Retinal pigment epithelial cell (primary cell): ENCODE measurements at regions not wholly inside any gene's neighbourhood (a gene's known extent, or its start where the extent isn't known, plus 50 kb on each side); places are given as distances from the start of the nearest gene placed in this dataset.
"Not testable (repeated sequence)": the region's sequence is repeated elsewhere in the genome, so short reads cannot be mapped to it uniquely, and the experiment has no call there.

Experiments used
- DNase-seq: peaks from one replicate; pipeline ENCODE4 v3.0.0-alpha.2; 2010; ENCODE audit warnings: low read depth
- H3K4me3 ChIP-seq: 2 replicates; pipeline ENCODE4 v1.5.1; 2011; ENCODE audit warnings: mild to moderate bottlenecking, low read length, control low read depth, moderate library complexity
- TF ChIP-seq, protein P1 (sequence below): conservative IDR thresholded peaks from 2 replicates; pipeline ENCODE4 v1.5.1; 2011; ENCODE audit warnings: low read depth, low read length, control low read depth, inconsistent platforms

DNA sequence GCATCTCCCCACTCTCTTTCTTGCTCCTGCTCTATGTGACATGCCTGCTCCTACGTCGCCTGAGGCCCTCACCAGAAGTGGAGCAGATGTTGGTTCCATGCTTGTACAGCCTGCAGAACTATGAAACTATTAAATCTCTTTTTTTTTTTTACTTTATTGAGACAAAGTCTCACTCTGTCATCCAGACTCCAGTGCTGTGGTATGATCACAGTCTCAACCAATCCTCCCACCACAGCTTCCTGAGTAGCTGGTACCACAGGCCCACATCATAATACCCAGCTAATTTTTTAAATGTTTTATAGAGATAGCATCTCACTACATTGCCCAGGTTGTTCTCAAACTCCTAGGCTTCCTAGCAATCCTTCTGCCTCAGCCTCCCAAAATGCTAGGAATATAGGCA lies 1067.7 kb downstream of the PCDH9 start:
- TF ChIP-seq, protein P1, sequence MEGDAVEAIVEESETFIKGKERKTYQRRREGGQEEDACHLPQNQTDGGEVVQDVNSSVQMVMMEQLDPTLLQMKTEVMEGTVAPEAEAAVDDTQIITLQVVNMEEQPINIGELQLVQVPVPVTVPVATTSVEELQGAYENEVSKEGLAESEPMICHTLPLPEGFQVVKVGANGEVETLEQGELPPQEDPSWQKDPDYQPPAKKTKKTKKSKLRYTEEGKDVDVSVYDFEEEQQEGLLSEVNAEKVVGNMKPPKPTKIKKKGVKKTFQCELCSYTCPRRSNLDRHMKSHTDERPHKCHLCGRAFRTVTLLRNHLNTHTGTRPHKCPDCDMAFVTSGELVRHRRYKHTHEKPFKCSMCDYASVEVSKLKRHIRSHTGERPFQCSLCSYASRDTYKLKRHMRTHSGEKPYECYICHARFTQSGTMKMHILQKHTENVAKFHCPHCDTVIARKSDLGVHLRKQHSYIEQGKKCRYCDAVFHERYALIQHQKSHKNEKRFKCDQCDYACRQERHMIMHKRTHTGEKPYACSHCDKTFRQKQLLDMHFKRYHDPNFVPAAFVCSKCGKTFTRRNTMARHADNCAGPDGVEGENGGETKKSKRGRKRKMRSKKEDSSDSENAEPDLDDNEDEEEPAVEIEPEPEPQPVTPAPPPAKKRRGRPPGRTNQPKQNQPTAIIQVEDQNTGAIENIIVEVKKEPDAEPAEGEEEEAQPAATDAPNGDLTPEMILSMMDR: no peak
- DNase-seq: no peak
- H3K4me3 ChIP-seq: no peak overlapping the region

DNA sequence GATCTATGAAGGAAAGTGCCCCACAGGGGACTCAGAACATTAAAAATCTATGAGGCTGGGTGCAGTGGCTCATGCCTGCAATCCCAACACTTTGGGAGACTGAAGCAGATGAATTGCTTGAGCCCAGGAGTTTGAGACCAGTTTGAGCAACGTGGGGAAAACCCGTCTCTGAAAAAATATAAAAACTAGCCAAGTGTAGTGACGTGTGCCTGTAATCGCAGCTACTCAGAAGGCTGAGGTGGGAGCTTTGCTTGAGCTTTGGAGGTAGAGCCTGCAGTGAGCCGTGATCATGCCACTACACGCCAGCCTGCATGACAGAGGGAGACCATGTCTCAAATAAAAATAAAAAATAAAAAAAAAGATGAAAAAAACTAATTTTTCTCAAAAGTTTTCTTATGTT lies 1070.6 kb downstream of the PCDH9 start:
- TF ChIP-seq, protein P1: no peak
- no peak overlapping the region for H3K4me3 ChIP-seq
- DNase-seq: no peak

DNA sequence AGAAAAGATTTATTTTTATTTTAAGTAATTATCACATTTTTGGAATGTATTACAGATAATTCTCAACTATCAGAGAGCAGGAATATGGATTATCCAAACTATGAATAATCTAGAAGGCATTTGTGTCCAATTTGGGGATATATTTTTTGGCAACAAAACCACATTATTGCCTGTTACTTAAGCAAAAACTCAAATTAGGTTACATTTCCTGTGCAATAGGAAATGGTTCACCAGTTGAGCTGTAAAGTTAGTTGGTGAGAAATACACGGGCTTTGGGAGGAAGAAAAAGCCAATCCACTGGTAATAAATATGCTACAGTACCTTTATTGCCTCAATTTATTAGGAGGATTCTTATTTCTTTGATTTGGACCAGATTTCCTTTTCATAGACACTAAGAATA lies 1075.2 kb downstream of the PCDH9 start:
- DNase-seq: peak; percentile 35
- TF ChIP-seq, protein P1: no peak
- H3K4me3 ChIP-seq: no peak overlapping the region

DNA sequence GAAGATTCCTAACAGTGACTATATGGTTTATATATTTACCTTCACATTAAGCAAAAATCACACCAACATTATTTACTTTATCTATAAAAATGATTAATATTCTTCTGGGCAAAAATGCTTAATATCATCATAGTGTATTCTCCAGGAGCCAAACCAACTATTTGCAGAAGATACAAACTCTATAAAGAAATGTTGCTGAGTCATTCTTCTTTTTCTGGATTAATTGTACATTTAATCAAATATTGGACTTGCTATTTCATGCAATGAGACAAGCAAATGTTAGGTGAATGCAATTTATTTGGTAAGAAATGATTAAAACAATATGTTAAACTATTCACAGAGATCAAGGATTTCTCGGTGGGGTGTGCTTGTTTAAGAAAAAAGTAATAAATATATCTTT lies 1075.8 kb downstream of the PCDH9 start:
- TF ChIP-seq, protein P1: no peak
- no peak for DNase-seq
- H3K4me3 ChIP-seq: no peak overlapping the region

DNA sequence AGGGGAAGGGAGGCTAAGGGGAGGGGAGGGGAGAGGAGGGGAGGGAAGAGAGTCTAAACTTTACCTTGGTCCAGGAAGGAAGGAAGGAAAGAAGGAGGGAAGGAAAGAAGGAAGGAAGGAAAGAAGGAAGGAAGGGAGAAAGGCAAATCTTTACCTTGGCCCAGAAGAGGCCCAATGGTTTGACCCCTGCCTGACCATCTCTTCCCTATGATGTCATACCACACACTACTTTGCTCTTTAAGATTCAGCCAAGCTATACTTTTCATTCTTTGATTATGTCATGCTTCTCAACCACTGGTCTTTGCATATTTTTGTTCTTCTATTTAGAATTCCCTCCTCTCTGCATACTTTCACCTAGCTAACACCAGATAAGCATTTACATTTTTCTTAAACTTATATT lies 1077.5 kb downstream of the PCDH9 start:
- TF ChIP-seq, protein P1: no peak
- no peak overlapping the region for H3K4me3 ChIP-seq
- no peak for DNase-seq

DNA sequence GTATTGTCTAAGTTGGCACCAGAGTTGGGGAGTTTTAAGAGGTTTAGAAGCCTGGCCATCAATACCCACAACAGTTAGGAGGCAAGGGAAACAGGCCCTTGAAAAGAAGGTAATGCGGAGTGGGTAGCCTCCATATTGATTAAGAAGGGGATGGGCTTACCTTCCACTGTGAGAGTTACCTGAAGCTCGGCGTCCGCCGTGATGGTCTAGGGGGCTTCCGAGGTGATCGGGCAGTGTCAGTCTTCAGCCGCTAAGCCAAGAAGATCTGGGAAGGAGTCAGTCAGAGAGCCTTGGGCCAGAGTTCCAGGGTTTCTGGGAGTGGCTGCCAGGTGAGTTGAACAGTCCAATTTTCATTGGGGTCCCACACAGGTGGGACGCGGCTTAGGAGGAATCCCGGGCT lies 1085.8 kb downstream of the PCDH9 start:
- not testable (repeated sequence) for H3K4me3 ChIP-seq, DNase-seq

DNA sequence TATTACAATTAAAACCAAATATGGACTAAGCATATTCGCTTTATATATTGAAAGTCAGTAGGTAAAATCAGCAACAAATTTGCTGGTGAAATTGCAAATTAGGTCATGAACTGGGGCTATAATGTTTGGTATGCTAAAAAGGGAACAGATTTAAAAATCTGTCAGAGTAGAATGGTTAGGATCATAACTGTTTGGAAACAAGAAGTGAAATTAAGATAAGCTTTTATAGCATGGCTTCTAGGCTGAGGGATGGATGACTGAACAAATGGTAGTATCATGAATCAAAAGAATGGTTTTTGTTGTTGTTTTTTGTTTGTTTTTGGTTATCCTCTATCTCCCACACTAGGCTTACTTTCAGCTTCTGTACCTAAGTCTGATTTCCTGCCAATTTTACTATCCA lies 1090.4 kb downstream of the PCDH9 start:
- TF ChIP-seq, protein P1: no peak
- H3K4me3 ChIP-seq: no peak overlapping the region
- no peak for DNase-seq

DNA sequence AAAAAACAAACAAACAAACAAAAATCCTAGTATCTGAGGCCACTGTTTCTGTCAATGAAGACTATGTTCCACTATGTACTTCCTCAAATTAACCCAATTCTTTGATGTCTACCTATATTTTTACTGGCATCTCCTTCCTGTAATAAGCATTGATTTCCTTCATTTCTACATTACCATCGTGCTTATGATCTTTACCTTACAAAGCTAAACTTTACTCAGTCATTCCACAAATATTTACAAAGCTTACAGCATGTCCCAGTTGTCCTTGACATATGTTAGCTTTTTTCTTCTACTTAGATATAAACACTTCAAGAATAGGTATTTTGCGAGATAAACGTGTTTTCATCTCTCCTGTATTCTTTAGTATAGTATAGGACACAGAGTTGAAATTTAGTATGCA lies 1090.9 kb downstream of the PCDH9 start:
- TF ChIP-seq, protein P1: no peak
- H3K4me3 ChIP-seq: no peak overlapping the region
- DNase-seq: no peak
